ENCODE measurements at regions not wholly inside any gene's neighbourhood (a gene's known extent, or its start where the extent isn't known, plus 50 kb on each side); places are given as distances from the start of the nearest gene placed in this dataset.

DNA sequence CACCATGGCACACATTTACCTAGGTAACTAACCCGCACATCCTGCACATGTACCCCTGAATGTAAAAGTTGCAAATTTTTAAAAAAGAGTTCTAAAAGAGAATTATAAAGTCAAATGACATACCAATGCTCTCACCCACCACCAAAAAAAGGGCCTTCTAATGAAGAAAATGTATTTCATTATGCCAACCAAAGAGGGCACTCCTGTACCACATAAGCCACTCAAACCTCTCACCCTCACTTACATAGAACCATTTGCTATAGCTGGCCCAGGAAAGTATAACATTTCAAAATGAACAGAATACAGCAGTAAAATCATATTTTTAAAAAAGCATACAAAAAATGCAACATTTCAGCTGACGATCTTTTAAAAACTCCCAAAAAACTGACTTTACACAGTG, 241.5 kb upstream of the PKDCC start:
- intact Hi-C loops (cut with micrococcal nuclease; ENCODE audit: unreplicated experiment): no loop called here
- H3K4me1 ChIP-seq (ENCODE audit: insufficient read depth, low read length, poor library complexity, severe bottlenecking): no peaks in the 10 kb centered on the region
- no TSS peak for BruUV-seq (replicated peaks)
- DNase-seq (ENCODE audit: low spot score): no peak
- H3K36me3 ChIP-seq (ENCODE audit: insufficient read depth, low read length, poor library complexity, severe bottlenecking): no peaks in the 10 kb centered on the region
- CTCF ChIA-PET: no interaction called here
- H3K27me3 ChIP-seq (replicated peaks; ENCODE audit: insufficient read depth, low read depth, low read length, poor library complexity): peaks cover 22% of the 10 kb centered on the region
- TF ChIP-seq, protein P1, sequence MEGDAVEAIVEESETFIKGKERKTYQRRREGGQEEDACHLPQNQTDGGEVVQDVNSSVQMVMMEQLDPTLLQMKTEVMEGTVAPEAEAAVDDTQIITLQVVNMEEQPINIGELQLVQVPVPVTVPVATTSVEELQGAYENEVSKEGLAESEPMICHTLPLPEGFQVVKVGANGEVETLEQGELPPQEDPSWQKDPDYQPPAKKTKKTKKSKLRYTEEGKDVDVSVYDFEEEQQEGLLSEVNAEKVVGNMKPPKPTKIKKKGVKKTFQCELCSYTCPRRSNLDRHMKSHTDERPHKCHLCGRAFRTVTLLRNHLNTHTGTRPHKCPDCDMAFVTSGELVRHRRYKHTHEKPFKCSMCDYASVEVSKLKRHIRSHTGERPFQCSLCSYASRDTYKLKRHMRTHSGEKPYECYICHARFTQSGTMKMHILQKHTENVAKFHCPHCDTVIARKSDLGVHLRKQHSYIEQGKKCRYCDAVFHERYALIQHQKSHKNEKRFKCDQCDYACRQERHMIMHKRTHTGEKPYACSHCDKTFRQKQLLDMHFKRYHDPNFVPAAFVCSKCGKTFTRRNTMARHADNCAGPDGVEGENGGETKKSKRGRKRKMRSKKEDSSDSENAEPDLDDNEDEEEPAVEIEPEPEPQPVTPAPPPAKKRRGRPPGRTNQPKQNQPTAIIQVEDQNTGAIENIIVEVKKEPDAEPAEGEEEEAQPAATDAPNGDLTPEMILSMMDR (conservative IDR thresholded peaks at IDR 0.05; ENCODE audit: low read depth, low read length): peak; percentile 24; the same call in 1 of the 2 replicates
- TF ChIP-seq EZH2 (IDR thresholded peaks at IDR 0.05; ENCODE audit: borderline replicate concordance, low read depth, low read length, poor library complexity, severe bottlenecking): no peak
- POLR2A ChIA-PET (ENCODE audit: low non-redundant PET): no interaction called here
- H3K9me3 ChIP-seq (ENCODE audit: low read depth, low read length, poor library complexity, severe bottlenecking): peaks cover 3% of the 10 kb centered on the region
- no peak overlapping the region for H3K4me3 ChIP-seq (ENCODE audit: low read depth, low read length, poor library complexity, severe bottlenecking)
- H3K27ac ChIP-seq (ENCODE audit: low read depth, low read length, poor library complexity, severe bottlenecking): no peak overlapping the region

DNA sequence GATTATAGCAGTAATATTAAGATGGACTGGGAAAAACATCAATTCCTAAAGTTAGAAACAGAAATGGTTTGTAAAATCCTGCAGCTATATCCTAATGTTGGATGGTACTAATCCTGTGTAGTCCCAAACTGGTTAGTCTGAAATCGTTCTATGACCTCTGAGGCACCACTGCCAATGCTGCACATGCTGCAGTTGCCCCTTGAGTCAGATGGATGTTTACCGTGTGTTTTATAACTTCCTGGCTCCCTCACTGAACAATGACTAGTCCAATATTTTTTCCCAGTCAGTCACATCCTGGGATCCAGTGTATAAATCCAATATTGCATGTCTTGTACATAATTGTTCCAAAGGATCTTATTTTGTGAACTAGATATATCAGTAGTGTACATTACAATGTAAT, 226.7 kb upstream of the PKDCC start:
- ChIA-PET POLR2A (ENCODE audit: low non-redundant PET) (no interaction called here), CTCF (no interaction called here)
- H3K27me3 ChIP-seq (replicated peaks; ENCODE audit: insufficient read depth, low read depth, low read length, poor library complexity): peaks cover 56% of the 10 kb centered on the region

DNA sequence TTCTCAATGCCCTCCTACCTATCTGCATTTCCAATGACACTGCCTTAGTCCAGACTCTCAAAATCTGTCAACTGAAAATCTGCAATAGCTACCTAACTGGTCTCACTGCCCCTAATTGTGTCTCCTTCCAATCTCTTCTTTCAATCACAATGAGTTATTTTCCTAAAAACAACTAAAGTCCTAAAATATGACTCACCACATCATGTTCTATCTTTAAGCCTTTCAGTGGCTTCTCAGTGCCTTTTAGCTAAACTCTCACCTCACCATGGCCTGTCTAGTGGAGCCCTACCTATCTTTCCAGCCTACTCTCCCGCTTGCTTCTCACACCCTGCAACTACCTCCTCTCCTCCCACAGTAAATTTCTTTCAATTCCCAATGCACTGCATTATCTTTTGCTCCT, 220.9 kb upstream of the PKDCC start:
- Histone ChIP-seq H3K4me1 (ENCODE audit: insufficient read depth, low read length, poor library complexity, severe bottlenecking) (no peaks in the 10 kb centered on the region), H3K4me3 (ENCODE audit: low read depth, low read length, poor library complexity, severe bottlenecking) (no peak overlapping the region), H3K27me3 (replicated peaks; ENCODE audit: insufficient read depth, low read depth, low read length, poor library complexity) (peaks cover 91% of the 10 kb centered on the region), H3K9me3 (ENCODE audit: low read depth, low read length, poor library complexity, severe bottlenecking) (no peaks in the 10 kb centered on the region), H3K27ac (ENCODE audit: low read depth, low read length, poor library complexity, severe bottlenecking) (no peak overlapping the region), H3K36me3 (ENCODE audit: insufficient read depth, low read length, poor library complexity, severe bottlenecking) (no peaks in the 10 kb centered on the region)
- DNase-seq (ENCODE audit: low spot score): no peak
- TF ChIP-seq, protein P1 (conservative IDR thresholded peaks at IDR 0.05; ENCODE audit: low read depth, low read length): no peak
- no peak for TF ChIP-seq EZH2 (IDR thresholded peaks at IDR 0.05; ENCODE audit: borderline replicate concordance, low read depth, low read length, poor library complexity, severe bottlenecking)
- intact Hi-C loops (cut with micrococcal nuclease; ENCODE audit: unreplicated experiment): no loop called here
- ChIA-PET POLR2A (ENCODE audit: low non-redundant PET) (no interaction called here), CTCF (no interaction called here)
- no TSS peak for BruUV-seq (replicated peaks)

More for the DNA sequence above, 226.7 kb upstream of the PKDCC start:
- no peak for DNase-seq (ENCODE audit: low spot score)
- BruUV-seq (replicated peaks): no TSS peak
- TF ChIP-seq, protein P1 (conservative IDR thresholded peaks at IDR 0.05; ENCODE audit: low read depth, low read length): no peak
- TF ChIP-seq EZH2 (IDR thresholded peaks at IDR 0.05; ENCODE audit: borderline replicate concordance, low read depth, low read length, poor library complexity, severe bottlenecking): no peak
- peaks cover 6% of the 10 kb centered on the region for H3K9me3 ChIP-seq (ENCODE audit: low read depth, low read length, poor library complexity, severe bottlenecking)
- H3K27ac ChIP-seq (ENCODE audit: low read depth, low read length, poor library complexity, severe bottlenecking): no peak overlapping the region
- H3K36me3 ChIP-seq (ENCODE audit: insufficient read depth, low read length, poor library complexity, severe bottlenecking): no peaks in the 10 kb centered on the region
- no peaks in the 10 kb centered on the region for H3K4me1 ChIP-seq (ENCODE audit: insufficient read depth, low read length, poor library complexity, severe bottlenecking)
- intact Hi-C loops (cut with micrococcal nuclease; ENCODE audit: unreplicated experiment): no loop called here
- no peak overlapping the region for H3K4me3 ChIP-seq (ENCODE audit: low read depth, low read length, poor library complexity, severe bottlenecking)

Data from A673 (cell line).